Activated naive CD8-positive, alpha-beta T cell treated with anti-CD3 and anti-CD28 coated beads, Interleukin-2, amount 50 U/mL, for 24 hours (primary cell): ENCODE measurements at regions not wholly inside any gene's neighbourhood (a gene's known extent, or its start where the extent isn't known, plus 50 kb on each side); places are given as distances from the start of the nearest gene placed in this dataset.
"Not testable (repeated sequence)": the region's sequence is repeated elsewhere in the genome, so short reads cannot be mapped to it uniquely, and the experiment has no call there.

Experiments
- ATAC-seq: fragments of 150-1000 bp; cut with Tn5 transposase; one replicate; pipeline ENCODE4 v1.10.0; 2021
- DNase-seq: peaks from one replicate; pipeline ENCODE4 v3.0.0; 2021
- H3K27ac Mint-ChIP-seq: one replicate; pipeline ENCODE4 v1.8.0; 2021; ENCODE audit warnings: mild to moderate bottlenecking, mixed read lengths
- H3K27me3 Mint-ChIP-seq: one replicate; pipeline ENCODE4 v1.8.0; 2021; ENCODE audit warnings: mixed read lengths
- H3K36me3 Mint-ChIP-seq: one replicate; pipeline ENCODE4 v1.8.0; 2021; ENCODE audit warnings: low read depth, mixed read lengths
- H3K4me1 Mint-ChIP-seq: one replicate; pipeline ENCODE4 v1.8.0; 2021; ENCODE audit warnings: mixed read lengths
- H3K4me3 Mint-ChIP-seq: one replicate; pipeline ENCODE4 v1.8.0; 2021; ENCODE audit warnings: mild to moderate bottlenecking, moderate library complexity, mixed read lengths
- H3K9me3 Mint-ChIP-seq: one replicate; pipeline ENCODE4 v1.8.0; 2021; ENCODE audit warnings: mixed read lengths

- not testable (repeated sequence) for H3K27ac Mint-ChIP-seq, DNase-seq, H3K27me3 Mint-ChIP-seq, H3K9me3 Mint-ChIP-seq, H3K36me3 Mint-ChIP-seq, H3K4me3 Mint-ChIP-seq, ATAC-seq, H3K4me1 Mint-ChIP-seq
Measured at GRCh38 chr2:94576486-94576885, 294.7 kb upstream of the TEKT4 start.

DNA sequence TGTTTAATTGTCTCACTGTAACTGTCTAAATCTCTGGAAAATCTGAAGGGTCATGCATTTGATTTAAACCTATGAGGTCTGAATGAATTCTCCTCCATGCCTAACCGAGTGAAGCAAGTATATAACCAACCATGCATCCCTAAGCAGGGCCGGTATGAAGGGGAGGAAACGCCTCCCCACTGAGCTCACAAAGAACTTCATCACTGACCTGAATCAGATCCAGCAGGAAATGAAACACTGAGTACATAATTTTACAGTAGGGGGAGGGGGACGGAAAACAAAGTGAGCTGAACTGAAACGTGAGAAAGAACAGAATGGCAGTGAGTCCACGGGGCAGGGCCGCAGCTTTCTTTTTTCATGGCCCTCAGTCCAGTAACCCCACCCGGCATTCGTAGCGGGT lies 294.1 kb upstream of the TEKT4 start:
- not testable (repeated sequence) for H3K4me3 Mint-ChIP-seq, H3K27ac Mint-ChIP-seq, H3K4me1 Mint-ChIP-seq, H3K27me3 Mint-ChIP-seq, DNase-seq, H3K36me3 Mint-ChIP-seq, ATAC-seq, H3K9me3 Mint-ChIP-seq

GRCh38 chr2:94579221-94579620 lies 292.0 kb upstream of the TEKT4 start:
- not testable (repeated sequence) for DNase-seq, H3K4me3 Mint-ChIP-seq, H3K9me3 Mint-ChIP-seq, H3K36me3 Mint-ChIP-seq, H3K27ac Mint-ChIP-seq, H3K4me1 Mint-ChIP-seq, ATAC-seq, H3K27me3 Mint-ChIP-seq

GRCh38 chr2:94583081-94583723 lies 288.0 kb upstream of the TEKT4 start:
- not testable (repeated sequence) for H3K36me3 Mint-ChIP-seq, DNase-seq, H3K27ac Mint-ChIP-seq, H3K9me3 Mint-ChIP-seq, ATAC-seq, H3K4me3 Mint-ChIP-seq, H3K27me3 Mint-ChIP-seq, H3K4me1 Mint-ChIP-seq

- H3K27me3 Mint-ChIP-seq, H3K9me3 Mint-ChIP-seq, ATAC-seq, H3K27ac Mint-ChIP-seq, H3K4me3 Mint-ChIP-seq, DNase-seq, H3K36me3 Mint-ChIP-seq, H3K4me1 Mint-ChIP-seq: not testable (repeated sequence)
Measured at GRCh38 chr2:94584569-94584968, 286.7 kb upstream of the TEKT4 start.

DNA sequence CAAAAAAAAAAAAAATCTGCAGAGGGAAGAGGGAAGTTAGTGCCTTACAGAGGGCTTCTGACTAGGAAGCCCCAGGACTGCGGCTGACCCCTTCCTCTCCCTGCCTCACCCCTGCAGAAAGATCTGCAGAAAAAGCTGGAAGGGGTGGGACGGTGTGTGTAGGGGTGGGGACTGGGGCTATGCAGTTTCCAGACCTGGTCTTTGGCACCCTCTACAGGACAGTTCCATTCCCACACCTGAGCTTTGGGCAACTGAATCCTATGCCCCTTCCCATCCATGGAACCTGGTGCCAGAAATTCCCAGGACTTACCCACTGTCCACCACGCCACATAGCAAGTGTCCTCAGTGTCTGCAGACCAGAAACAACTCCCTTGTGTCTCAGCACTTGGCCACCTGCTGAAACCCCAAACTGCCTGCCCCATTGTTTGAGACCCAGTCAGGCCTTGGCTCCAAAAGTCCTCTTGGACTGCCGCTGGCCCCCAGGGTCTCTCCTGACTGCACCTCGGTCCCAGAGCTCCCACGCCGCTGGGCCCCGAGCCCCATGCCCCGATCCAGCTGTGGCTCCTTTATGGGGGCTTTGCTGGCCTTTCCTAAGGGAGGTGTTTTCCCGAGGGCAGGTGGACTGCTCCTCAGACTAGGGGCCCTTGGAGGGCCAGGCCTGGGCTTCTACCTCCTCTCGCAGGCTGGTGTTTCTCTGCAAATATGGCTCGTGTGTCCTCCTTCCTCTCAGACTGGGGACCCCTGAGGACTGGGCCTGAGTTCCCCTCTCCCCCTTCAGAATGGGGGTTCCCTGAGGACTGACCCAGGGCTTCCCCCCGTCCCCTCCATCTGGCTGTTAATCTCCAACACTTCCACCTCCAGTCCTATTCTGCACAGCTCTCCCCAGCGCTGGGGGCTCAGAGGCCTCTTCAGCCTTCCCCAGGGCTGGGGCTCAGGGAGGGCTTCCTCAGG lies 284.9 kb upstream of the TEKT4 start:
- not testable (repeated sequence) for ATAC-seq, H3K9me3 Mint-ChIP-seq, H3K4me1 Mint-ChIP-seq, H3K27me3 Mint-ChIP-seq, H3K36me3 Mint-ChIP-seq, H3K27ac Mint-ChIP-seq, H3K4me3 Mint-ChIP-seq
- DNase-seq = peak; percentile 7

- not testable (repeated sequence) for H3K4me3 Mint-ChIP-seq, H3K9me3 Mint-ChIP-seq, DNase-seq, ATAC-seq, H3K36me3 Mint-ChIP-seq, H3K27ac Mint-ChIP-seq, H3K4me1 Mint-ChIP-seq, H3K27me3 Mint-ChIP-seq
Measured at GRCh38 chr2:94587042-94587441, 284.2 kb upstream of the TEKT4 start.

- not testable (repeated sequence) for H3K27ac Mint-ChIP-seq, DNase-seq, H3K9me3 Mint-ChIP-seq, ATAC-seq, H3K36me3 Mint-ChIP-seq, H3K27me3 Mint-ChIP-seq, H3K4me3 Mint-ChIP-seq, H3K4me1 Mint-ChIP-seq
Measured at GRCh38 chr2:94594019-94594836, 277.0 kb upstream of the TEKT4 start.

GRCh38 chr2:94595956-94596355 lies 275.3 kb upstream of the TEKT4 start:
- H3K4me1 Mint-ChIP-seq, H3K4me3 Mint-ChIP-seq, H3K9me3 Mint-ChIP-seq, H3K27me3 Mint-ChIP-seq, ATAC-seq, DNase-seq, H3K36me3 Mint-ChIP-seq, H3K27ac Mint-ChIP-seq: not testable (repeated sequence)

- not testable (repeated sequence) for ATAC-seq, H3K4me3 Mint-ChIP-seq, DNase-seq, H3K27me3 Mint-ChIP-seq, H3K36me3 Mint-ChIP-seq, H3K4me1 Mint-ChIP-seq, H3K9me3 Mint-ChIP-seq, H3K27ac Mint-ChIP-seq
Measured at GRCh38 chr2:94598075-94598713, 273.0 kb upstream of the TEKT4 start.

GRCh38 chr2:94600929-94601328 lies 270.3 kb upstream of the TEKT4 start:
- H3K4me3 Mint-ChIP-seq, H3K9me3 Mint-ChIP-seq, H3K27ac Mint-ChIP-seq, H3K36me3 Mint-ChIP-seq, H3K4me1 Mint-ChIP-seq, ATAC-seq, H3K27me3 Mint-ChIP-seq, DNase-seq: not testable (repeated sequence)

GRCh38 chr2:94602466-94602865 lies 268.8 kb upstream of the TEKT4 start:
- DNase-seq (no peak), ATAC-seq (no peak)
- Mint-ChIP-seq H3K9me3 (no peaks in the 10 kb centered on the region), H3K4me1 (no peaks in the 10 kb centered on the region), H3K27me3 (no peaks in the 10 kb centered on the region), H3K27ac (no peak overlapping the region), H3K4me3 (no peak overlapping the region), H3K36me3 (no peaks in the 10 kb centered on the region)

- DNase-seq = no peak
- Mint-ChIP-seq H3K4me3 (no peak overlapping the region), H3K9me3 (no peaks in the 10 kb centered on the region), H3K27me3 (peaks cover 2% of the 10 kb centered on the region), H3K4me1 (no peaks in the 10 kb centered on the region), H3K36me3 (no peaks in the 10 kb centered on the region), H3K27ac (no peak overlapping the region)
- ATAC-seq = no peak
Measured at GRCh38 chr2:94622113-94622618, 249.1 kb upstream of the TEKT4 start.

DNA sequence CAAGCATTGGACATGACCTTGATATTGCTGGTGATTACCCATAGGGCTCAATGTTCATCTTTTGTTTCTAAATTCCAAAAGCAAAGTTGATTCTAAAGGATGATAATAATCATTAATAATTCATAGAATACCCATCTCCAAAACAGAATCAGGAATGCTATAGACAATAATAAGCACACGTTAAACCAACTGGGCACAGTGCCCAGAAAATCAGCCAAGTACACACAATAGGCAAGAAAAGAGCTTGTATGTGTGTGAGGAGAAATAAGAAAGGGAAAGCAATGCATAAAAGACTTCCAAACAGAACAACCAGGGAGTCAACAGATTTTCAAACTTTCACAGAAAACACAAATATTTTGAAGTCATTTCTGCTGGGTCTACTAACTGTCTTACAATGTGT lies 242.3 kb upstream of the TEKT4 start:
- not testable (repeated sequence) for H3K4me3 Mint-ChIP-seq, H3K27ac Mint-ChIP-seq, H3K9me3 Mint-ChIP-seq, H3K27me3 Mint-ChIP-seq, H3K4me1 Mint-ChIP-seq, ATAC-seq, H3K36me3 Mint-ChIP-seq, DNase-seq
